SU-DHL-6 (cell line): ENCODE measurements at regions not wholly inside any gene's neighbourhood (a gene's known extent, or its start where the extent isn't known, plus 50 kb on each side); places are given as distances from the start of the nearest gene placed in this dataset.

Experiments
- H2AFZ ChIP-seq: fragments of 200-600 bp; sonication (generic); 2 replicates; pipeline ENCODE4 v1.6.1; 2014; ENCODE audit warnings: low read depth, mild to moderate bottlenecking, moderate library complexity, mixed read lengths, antibody characterized with exemption, low read length; ENCODE audit not compliant: severe bottlenecking
- H3F3A ChIP-seq: fragments of 200-600 bp; shearing (Covaris generic); 2 replicates; pipeline ENCODE4 v1.6.0; 2016; ENCODE audit warnings: antibody characterized with exemption, mild to moderate bottlenecking; ENCODE audit not compliant: insufficient read depth
- H3K27ac ChIP-seq: fragments of 200-600 bp; sonication (generic); 2 replicates; pipeline ENCODE4 v1.5.1; 2016; ENCODE audit warnings: low read depth, mild to moderate bottlenecking, low read length, moderate library complexity, mixed read lengths
- H3K27me3 ChIP-seq: fragments of 200-600 bp; sonication (generic), shearing (Covaris generic); 2 replicates; pipeline ENCODE4 v1.6.0; 2014; ENCODE audit warnings: mild to moderate bottlenecking, low read length
- H3K36me3 ChIP-seq: fragments of 200-600 bp; sonication (generic); 2 replicates; pipeline ENCODE4 v1.6.1; 2014; ENCODE audit warnings: mild to moderate bottlenecking, low read length, mixed read lengths
- H3K4me2 ChIP-seq: fragments of 300-600, 200-600 bp; shearing (Covaris generic), sonication (generic); 2 replicates; pipeline ENCODE4 v1.6.0; 2014; ENCODE audit warnings: low read length, low read depth, mild to moderate bottlenecking; ENCODE audit not compliant: poor library complexity, severe bottlenecking
- H3K4me3 ChIP-seq: fragments of 200-600 bp; sonication (generic); 2 replicates; pipeline ENCODE4 v1.5.1; 2014; ENCODE audit warnings: antibody characterized with exemption, low read length, mild to moderate bottlenecking, mixed read lengths; ENCODE audit not compliant: insufficient read depth, poor library complexity, severe bottlenecking
- H3K79me2 ChIP-seq: fragments of 200-600 bp; sonication (generic); 2 replicates; pipeline ENCODE4 v1.6.1; 2014; ENCODE audit warnings: mild to moderate bottlenecking, low read length, moderate library complexity; ENCODE audit not compliant: insufficient read depth
- H3K9ac ChIP-seq: fragments of 200-600 bp; sonication (generic); 2 replicates; pipeline ENCODE4 v1.7.0; 2014; ENCODE audit warnings: mild to moderate bottlenecking, low read length
- H3K9me2 ChIP-seq: fragments of 200-600 bp; sonication (generic); replicated peaks from 2 replicates; pipeline ENCODE4 v1.6.1; 2014; ENCODE audit warnings: low read length; ENCODE audit not compliant: insufficient read depth
- H3K9me3 ChIP-seq: fragments of 200-600 bp; sonication (generic); 2 replicates; pipeline ENCODE4 v1.6.1; 2014; ENCODE audit warnings: low read length, mixed read lengths; ENCODE audit not compliant: insufficient read depth
- H4K20me1 ChIP-seq: fragments of 200-600 bp; sonication (generic); 2 replicates; pipeline ENCODE4 v1.6.1; 2014; ENCODE audit warnings: low read depth, mild to moderate bottlenecking, antibody characterized with exemption, low read length, moderate library complexity, mixed read lengths
- CTCF ChIP-seq: fragments of 200-600 bp; sonication (generic); IDR thresholded peaks from one replicate; pipeline ENCODE4 v1.5.1; 2017; ENCODE audit warnings: antibody characterized with exemption, mild to moderate bottlenecking, low read length, moderate library complexity; ENCODE audit not compliant: insufficient read depth, poor library complexity, severe bottlenecking
- EZH2phosphoT487 ChIP-seq: fragments of 200-600 bp; sonication (generic), shearing (Covaris generic); conservative IDR thresholded peaks from 2 replicates; pipeline ENCODE4 v1.6.1; 2018; ENCODE audit warnings: mild to moderate bottlenecking, antibody characterized with exemption, low read length, moderate library complexity, mixed read lengths

DNA sequence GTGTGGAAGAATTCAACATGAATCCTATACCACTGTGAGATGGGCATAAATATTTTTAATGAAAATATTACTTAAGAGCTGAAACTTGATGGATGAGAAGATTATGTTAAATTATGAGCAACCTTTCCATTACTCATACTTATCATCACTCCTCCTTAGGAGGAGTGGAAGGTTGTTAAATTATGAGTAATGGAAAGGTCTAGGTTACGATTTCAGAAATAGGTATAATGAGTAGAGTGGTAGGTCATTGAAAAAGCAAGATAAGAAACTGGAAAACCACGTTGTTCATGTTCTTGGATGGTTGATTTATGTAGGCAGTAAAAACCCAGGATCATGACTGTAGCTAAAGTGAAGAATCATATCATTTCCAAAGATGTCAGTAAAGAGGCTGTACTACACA, 973.2 kb upstream of the RAG2 start:
- TF ChIP-seq CTCF (no peak), EZH2phosphoT487 (no peak)
- H3K79me2 ChIP-seq: no peaks in the 10 kb centered on the region
- H3F3A ChIP-seq: no peaks in the 10 kb centered on the region
- H3K4me3 ChIP-seq: no peak overlapping the region
- no peaks in the 10 kb centered on the region for H3K9me3 ChIP-seq
- no peaks in the 10 kb centered on the region for H3K36me3 ChIP-seq
- H3K9me2 ChIP-seq: no peaks in the 10 kb centered on the region
- no peaks in the 10 kb centered on the region for H4K20me1 ChIP-seq
- H3K27ac ChIP-seq: no peak overlapping the region
- no peak overlapping the region for H3K9ac ChIP-seq
- H3K4me2 ChIP-seq: no peak overlapping the region
- no peak overlapping the region for H2AFZ ChIP-seq
- H3K27me3 ChIP-seq: no peaks in the 10 kb centered on the region

DNA sequence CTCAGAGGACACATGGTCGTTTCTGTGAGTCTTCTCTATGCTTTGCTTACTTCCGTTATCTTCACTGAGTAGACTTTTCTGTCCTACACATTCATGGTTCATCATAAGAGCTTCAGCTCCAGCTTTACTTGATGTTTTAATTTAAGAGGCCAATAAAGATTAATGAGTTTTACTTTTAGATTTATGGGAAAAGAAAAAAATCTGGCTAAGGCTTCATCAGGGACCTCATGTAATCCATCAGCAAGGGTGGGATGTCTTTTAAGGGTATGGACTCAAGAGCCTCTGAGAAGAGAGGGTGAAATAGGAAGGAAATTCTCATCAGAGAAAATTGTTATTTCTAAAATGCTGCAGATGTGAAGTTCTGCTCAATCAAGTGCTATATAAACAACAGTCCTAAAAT, 963.0 kb upstream of the RAG2 start:
- no peak for TF ChIP-seq CTCF
- TF ChIP-seq EZH2phosphoT487: no peak
- Histone ChIP-seq H2AFZ (no peak overlapping the region), H3K27me3 (no peaks in the 10 kb centered on the region), H3K27ac (no peak overlapping the region), H3K4me2 (no peak overlapping the region), H3K36me3 (no peaks in the 10 kb centered on the region), H3K9me2 (no peaks in the 10 kb centered on the region), H3K9me3 (no peaks in the 10 kb centered on the region), H3K9ac (no peak overlapping the region), H3F3A (no peaks in the 10 kb centered on the region), H3K79me2 (no peaks in the 10 kb centered on the region), H3K4me3 (no peak overlapping the region), H4K20me1 (no peaks in the 10 kb centered on the region)

DNA sequence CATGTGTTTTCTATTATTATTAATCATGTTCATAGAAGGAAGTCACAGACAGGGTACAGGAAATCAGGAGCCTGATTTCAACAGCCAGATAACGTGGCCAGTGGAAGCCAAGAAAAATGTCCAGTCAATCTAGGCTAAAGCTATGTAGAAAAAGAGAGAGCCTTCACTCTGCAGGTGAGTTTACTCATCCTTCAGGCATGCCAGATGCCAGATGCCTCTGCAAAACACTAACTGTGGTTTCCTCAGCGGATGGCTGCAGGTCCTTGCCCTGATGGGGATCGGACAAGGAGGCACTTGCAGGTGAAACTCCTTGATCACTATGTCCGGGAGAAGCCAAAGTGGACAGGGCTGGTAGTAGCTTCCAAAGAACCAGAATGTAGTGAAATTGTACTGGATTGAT, 962.3 kb upstream of the RAG2 start:
- no peaks in the 10 kb centered on the region for H3K79me2 ChIP-seq
- no peaks in the 10 kb centered on the region for H3K9me3 ChIP-seq
- H3K36me3 ChIP-seq: no peaks in the 10 kb centered on the region
- no peak overlapping the region for H3K9ac ChIP-seq
- no peak overlapping the region for H2AFZ ChIP-seq
- H3K9me2 ChIP-seq: no peaks in the 10 kb centered on the region
- H3K4me3 ChIP-seq: no peak overlapping the region
- no peaks in the 10 kb centered on the region for H3F3A ChIP-seq
- no peak overlapping the region for H3K27ac ChIP-seq
- no peak overlapping the region for H3K4me2 ChIP-seq
- H4K20me1 ChIP-seq: no peaks in the 10 kb centered on the region
- no peaks in the 10 kb centered on the region for H3K27me3 ChIP-seq
- TF ChIP-seq CTCF: no peak
- TF ChIP-seq EZH2phosphoT487: no peak

GRCh38 chr11:37558619-37559210, 960.7 kb upstream of the RAG2 start:
- TF ChIP-seq CTCF (no peak), EZH2phosphoT487 (no peak)
- no peaks in the 10 kb centered on the region for H3K36me3 ChIP-seq
- H3K9me2 ChIP-seq: no peaks in the 10 kb centered on the region
- H3K27me3 ChIP-seq: no peaks in the 10 kb centered on the region
- no peak overlapping the region for H3K4me3 ChIP-seq
- no peaks in the 10 kb centered on the region for H3K9me3 ChIP-seq
- H3K4me2 ChIP-seq: no peak overlapping the region
- H3K9ac ChIP-seq: no peak overlapping the region
- H2AFZ ChIP-seq: no peak overlapping the region
- no peaks in the 10 kb centered on the region for H3K79me2 ChIP-seq
- H3K27ac ChIP-seq: no peak overlapping the region
- no peaks in the 10 kb centered on the region for H3F3A ChIP-seq
- no peaks in the 10 kb centered on the region for H4K20me1 ChIP-seq
